SK-N-SH (cell line): ENCODE measurements at regions not wholly inside any gene's neighbourhood (a gene's known extent, or its start where the extent isn't known, plus 50 kb on each side); places are given as distances from the start of the nearest gene placed in this dataset.

Source experiments
- CTCF ChIA-PET: fragments of 300-600, 350-600 bp; formaldehyde crosslinking; extraction: SDS; loops from one replicate; lab custom pipeline; 2021; lab: Yijun Ruan, JAX
- POLR2A ChIA-PET: fragments of 350-600 bp; sonication (Branson Sonifier 250); formaldehyde crosslinking; extraction: SDS; loops from one replicate; lab custom pipeline; 2020; ENCODE audit warnings: antibody characterized with exemption, inconsistent platforms; lab: Yijun Ruan, JAX
- DNase-seq: peaks from one replicate; pipeline ENCODE4 v3.0.0; 2012
- H2AFZ ChIP-seq: fragments of 200-600 bp; sonication (generic); 2 replicates; pipeline ENCODE4 v1.8.1; 2016; ENCODE audit warnings: antibody characterized with exemption, mild to moderate bottlenecking, low read depth
- H3F3A ChIP-seq: fragments of 200-600 bp; sonication (generic); replicated peaks from 2 replicates; pipeline ENCODE3; 2016; ENCODE audit warnings: antibody characterized with exemption, mild to moderate bottlenecking; ENCODE audit not compliant: insufficient read depth
- H3K27ac ChIP-seq, 2 experiments: fragments of 200-500 bp in 1 of 2; fragments of 200-600 bp in 1 of 2; sonication (Bioruptor generic) in 1 of 2; sonication (generic), shearing (Covaris generic) in 1 of 2; 2 replicates each; pipeline versions ENCODE4 v1.5.1 to v1.6.1; 2014 to 2016; ENCODE audit warnings: low read depth in 2 of 2, inconsistent platforms in 1 of 2, low read length in 1 of 2, mild to moderate bottlenecking in 1 of 2, mixed read lengths in 1 of 2
- H3K27me3 ChIP-seq: fragments of 200-600 bp; sonication (generic), shearing (Covaris generic); 2 replicates; pipeline ENCODE4 v1.6.1; 2016; ENCODE audit warnings: mixed run types; ENCODE audit not compliant: insufficient read depth
- H3K36me3 ChIP-seq, 2 experiments: fragments of 200-500 bp in 1 of 2; fragments of 200-600 bp in 1 of 2; sonication (Bioruptor generic) in 1 of 2; sonication (generic) in 1 of 2; replicated peaks in 1 of 2; 2 replicates each; pipeline versions ENCODE3 to v1.5.1; 2014 to 2016; ENCODE audit warnings: low read length in 1 of 2, mild to moderate bottlenecking in 1 of 2; ENCODE audit not compliant: insufficient read depth in 2 of 2, control insufficient read depth in 1 of 2
- H3K4me1 ChIP-seq, 2 experiments: fragments of 200-500 bp in 1 of 2; fragments of 200-600 bp in 1 of 2; sonication (Bioruptor generic) in 1 of 2; sonication (generic), shearing (Covaris generic) in 1 of 2; 2 replicates each; pipeline versions ENCODE4 v1.5.1 to v1.6.1; 2014 to 2016; ENCODE audit warnings: low read depth in 1 of 2, low read length in 1 of 2, mixed run types in 1 of 2; ENCODE audit not compliant: insufficient read depth in 2 of 2, control insufficient read depth in 1 of 2
- H3K4me2 ChIP-seq: fragments of 200-600 bp; sonication (generic), shearing (Covaris generic); 2 replicates; pipeline ENCODE4 v1.6.1; 2017; ENCODE audit warnings: mixed run types
- H3K4me3 ChIP-seq, 2 experiments: fragments of 200-500 bp in 1 of 2; fragments of 200-600 bp in 1 of 2; sonication (Bioruptor generic) in 1 of 2; sonication (generic), shearing (Covaris generic) in 1 of 2; 2 replicates each; pipeline versions ENCODE4 v1.5.1 to v1.8.1; 2014 to 2016; ENCODE audit warnings: low read depth in 2 of 2, inconsistent platforms in 1 of 2, low read length in 1 of 2, mild to moderate bottlenecking in 1 of 2, mixed read lengths in 1 of 2, moderate library complexity in 1 of 2
- H3K79me2 ChIP-seq: fragments of 200-600 bp; sonication (generic); 2 replicates; pipeline ENCODE4 v1.8.1; 2017; ENCODE audit warnings: mild to moderate bottlenecking; ENCODE audit not compliant: insufficient read depth
- H3K9ac ChIP-seq: fragments of 200-600 bp; sonication (generic); 2 replicates; pipeline ENCODE4 v1.6.1; 2017; ENCODE audit warnings: mixed run types
- H3K9me2 ChIP-seq: fragments of 200-600 bp; sonication (generic); 2 replicates; pipeline ENCODE4 v1.6.1; 2017; ENCODE audit warnings: mixed run types
- H3K9me3 ChIP-seq: fragments of 200-600 bp; sonication (generic); 2 replicates; pipeline ENCODE4 v1.6.1; 2017; ENCODE audit warnings: mixed run types, mild to moderate bottlenecking, moderate library complexity
- H4K20me1 ChIP-seq: fragments of 200-600 bp; sonication (generic); 2 replicates; pipeline ENCODE4 v1.6.1; 2017; ENCODE audit warnings: mild to moderate bottlenecking, mixed run types; ENCODE audit not compliant: insufficient read depth
- CTCF ChIP-seq: fragments of 200-600 bp; sonication (generic); IDR thresholded peaks from 2 replicates; pipeline ENCODE4 v1.6.1; 2017; ENCODE audit warnings: antibody characterized with exemption, mild to moderate bottlenecking, moderate library complexity
- EZH2phosphoT487 ChIP-seq: fragments of 200-600 bp; sonication (generic); IDR thresholded peaks from 2 replicates; pipeline ENCODE4 v1.6.1; 2017; ENCODE audit warnings: low read depth, mixed run types, mild to moderate bottlenecking, antibody characterized with exemption, moderate library complexity, borderline replicate concordance
- GABPA ChIP-seq: IDR thresholded peaks from 2 replicates; pipeline ENCODE4 v1.4.0; 2012; ENCODE audit warnings: low read depth, mild to moderate bottlenecking
- MAX ChIP-seq: IDR thresholded peaks from 2 replicates; pipeline ENCODE4 v1.4.0; 2012; ENCODE audit warnings: low read depth
- NRF1 ChIP-seq: IDR thresholded peaks from 2 replicates; pipeline ENCODE4 v1.6.1; 2012; ENCODE audit warnings: low read depth, mild to moderate bottlenecking, low read length
- POLR2AphosphoS5 ChIP-seq: IDR thresholded peaks from 2 replicates; pipeline ENCODE4 v1.6.1; 2012; ENCODE audit warnings: low read depth, low read length
- RAD21 ChIP-seq: IDR thresholded peaks from 2 replicates; pipeline ENCODE4 v1.6.1; 2012; ENCODE audit warnings: mild to moderate bottlenecking, low read length
- TEAD4 ChIP-seq: IDR thresholded peaks from 2 replicates; pipeline ENCODE4 v1.4.0; 2012; ENCODE audit warnings: mild to moderate bottlenecking, borderline replicate concordance; ENCODE audit not compliant: insufficient read depth
- WGBS: methylation state at CpG from one replicate; pipeline ENCODE4 v1.1.6; 2017; ENCODE audit warnings: low lambda C conversion rate; 5-methylcytosine and 5-hydroxymethylcytosine counted together

GRCh38 chr7:45456105-45456504, 118.1 kb upstream of the ADCY1 start:
- H4K20me1 ChIP-seq: no peaks in the 10 kb centered on the region
- H3K79me2 ChIP-seq: no peaks in the 10 kb centered on the region
- no peaks in the 10 kb centered on the region for H3F3A ChIP-seq
- CTCF ChIA-PET: interaction anchor here (0.8 to 1.4 kb wide), 4 partner anchors 24 to 197 kb away, joined by 3 to 4 read pairs (median 4); no protein-coding TSS in a partner anchor
- no peaks in the 10 kb centered on the region for H3K9me3 ChIP-seq
- H3K4me3 ChIP-seq: no peak overlapping the region
- POLR2A ChIA-PET: no interaction called here
- H3K4me1 ChIP-seq: peaks cover 0 to 28% of the 10 kb centered on the region in 2 experiments; a peak in 2 of 4 replicates
- WGBS: 36% methylated on average over 5 of the region's 5 CpGs
- DNase-seq: no peak
- TF ChIP-seq POLR2AphosphoS5: no peak
- TF ChIP-seq TEAD4: no peak
- TF ChIP-seq, all 33 proteins: peak for 0
- no peak overlapping the region for H3K27ac ChIP-seq
- H3K9ac ChIP-seq: no peak overlapping the region
- H3K27me3 ChIP-seq: no peaks in the 10 kb centered on the region
- H3K4me2 ChIP-seq: no peak overlapping the region
- H2AFZ ChIP-seq: no peak overlapping the region
- H3K36me3 ChIP-seq: no peaks in the 10 kb centered on the region
- H3K9me2 ChIP-seq: 0 out of 2 replicates have a peak, but pooled peaks cover 4% of the 10 kb centered on the region

DNA sequence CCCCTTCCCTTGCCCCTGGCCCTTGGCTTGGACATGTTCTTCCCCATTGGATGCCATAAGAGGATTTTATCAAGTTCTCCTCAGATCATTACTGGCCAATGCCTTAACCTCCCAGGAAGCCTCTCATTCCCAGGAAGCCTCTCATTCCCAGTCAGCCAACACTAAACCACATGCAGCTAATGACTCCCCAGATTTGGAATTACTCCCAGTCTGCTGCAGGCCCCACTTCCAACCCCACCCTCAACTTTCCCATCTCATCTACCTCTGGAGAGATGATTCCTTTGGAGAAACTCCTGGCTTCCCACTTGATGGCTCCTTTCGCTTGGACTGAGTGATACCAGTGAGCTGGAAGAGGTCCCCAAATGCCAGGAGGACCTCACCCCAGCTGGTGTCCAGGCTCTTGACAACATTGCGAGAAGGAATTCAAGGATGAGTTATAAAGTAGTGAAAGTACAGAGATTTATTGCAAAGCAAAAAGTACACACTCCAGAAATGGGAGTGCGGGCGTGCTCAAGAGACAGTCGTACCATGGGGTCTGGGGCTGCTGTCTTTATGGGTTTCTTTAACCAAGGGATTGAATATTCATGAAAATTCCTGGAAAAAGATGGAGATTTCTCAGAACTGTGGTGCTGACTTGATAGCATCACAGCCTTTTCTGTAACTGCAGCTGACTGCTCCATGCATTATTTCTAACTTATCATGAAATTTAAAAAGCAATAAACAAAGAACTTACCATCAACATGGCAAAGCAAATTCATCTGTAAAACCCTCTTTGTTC, 117.2 kb upstream of the ADCY1 start:
- H3K9ac ChIP-seq: no peak overlapping the region
- no peaks in the 10 kb centered on the region for H3K79me2 ChIP-seq
- ChIA-PET CTCF (interaction anchor here (1.4 kb wide), 1 partner anchor 25 kb away, joined by 3 read pairs; no protein-coding TSS in a partner anchor), POLR2A (no interaction called here)
- no peaks in the 10 kb centered on the region for H4K20me1 ChIP-seq
- H3K27me3 ChIP-seq: no peaks in the 10 kb centered on the region
- no peaks in the 10 kb centered on the region for H3F3A ChIP-seq
- peaks cover 0 to 28% of the 10 kb centered on the region in 2 experiments; a peak in 2 of 4 replicates for H3K4me1 ChIP-seq
- 0 out of 2 replicates have a peak, but pooled peaks cover 4% of the 10 kb centered on the region for H3K9me2 ChIP-seq
- H3K27ac ChIP-seq: peak overlapping the region in 1 of 2 experiments; percentile 58; a peak in 2 of 4 replicates
- no peak for TF ChIP-seq EZH2phosphoT487
- TF ChIP-seq TEAD4: no peak
- no peak for TF ChIP-seq RAD21
- TF ChIP-seq NRF1: no peak
- TF ChIP-seq GABPA: no peak
- 50% methylated on average over 5 of the region's 5 CpGs for WGBS
- no peaks in the 10 kb centered on the region for H3K9me3 ChIP-seq
- no peak for DNase-seq
- no peak overlapping the region for H2AFZ ChIP-seq
- no peaks in the 10 kb centered on the region for H3K36me3 ChIP-seq
- H3K4me2 ChIP-seq: no peak overlapping the region
- H3K4me3 ChIP-seq: no peak overlapping the region

DNA sequence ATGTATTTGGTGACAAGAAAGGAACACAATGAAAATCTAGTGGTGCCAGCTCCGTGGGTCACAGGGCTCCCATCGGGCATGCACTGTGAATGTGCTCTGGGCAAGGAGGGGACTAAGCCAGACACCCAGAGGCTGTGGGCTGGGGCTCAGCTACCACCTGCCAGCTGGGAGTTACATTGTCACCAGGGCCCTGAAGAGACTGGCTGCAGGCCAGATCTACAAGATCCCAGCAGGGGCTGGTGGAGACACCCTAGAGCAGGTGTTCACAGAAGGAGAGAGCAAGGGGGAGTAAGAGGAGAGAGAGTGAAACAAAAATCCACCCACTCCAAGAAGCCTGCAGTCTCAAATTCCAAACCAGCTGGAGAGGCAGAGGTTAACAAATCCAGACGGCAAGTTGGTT, 116.6 kb upstream of the ADCY1 start:
- no peaks in the 10 kb centered on the region for H4K20me1 ChIP-seq
- ChIA-PET POLR2A (no interaction called here), CTCF (interaction anchor here (1.4 to 2.7 kb wide), 2 partner anchors 9 to 26 kb away, joined by 3 to 14 read pairs; no protein-coding TSS in a partner anchor)

More for the DNA sequence above, 116.6 kb upstream of the ADCY1 start:
- no peak for TF ChIP-seq TEAD4
- TF ChIP-seq CTCF: no peak
- TF ChIP-seq GABPA: no peak
- no peak for TF ChIP-seq MAX
- Histone ChIP-seq H3K9me2 (0 out of 2 replicates have a peak, but pooled peaks cover 4% of the 10 kb centered on the region), H2AFZ (no peak overlapping the region), H3K36me3 (no peaks in the 10 kb centered on the region), H3K4me1 (peaks cover 0 to 28% of the 10 kb centered on the region in 2 experiments; a peak in 2 of 4 replicates), H3K79me2 (no peaks in the 10 kb centered on the region), H3K9me3 (no peaks in the 10 kb centered on the region), H3K4me3 (no peak overlapping the region), H3K27me3 (no peaks in the 10 kb centered on the region), H3K27ac (peak overlapping the region in 1 of 2 experiments; percentile 58; a peak in 2 of 4 replicates), H3K9ac (no peak overlapping the region), H3F3A (no peaks in the 10 kb centered on the region), H3K4me2 (no peak overlapping the region)
- 19% methylated on average over 3 of the region's 3 CpGs for WGBS
- DNase-seq: peak; percentile 44
